ENCODE measurements at regions not wholly inside any gene's neighbourhood (a gene's known extent, or its start where the extent isn't known, plus 50 kb on each side); places are given as distances from the start of the nearest gene placed in this dataset.

GRCh38 chr15:56783857-56784661 lies 50.8 kb upstream of the ZNF280D start:
- no peak for DNase-seq
- Histone ChIP-seq H3K27me3 (no peaks in the 10 kb centered on the region), H3K36me3 (no peaks in the 10 kb centered on the region), H3K27ac (no peak overlapping the region), H3K4me3 (no peak overlapping the region), H3K9me3 (no peaks in the 10 kb centered on the region), H3K4me1 (no peaks in the 10 kb centered on the region)
- TF ChIP-seq, protein P1, sequence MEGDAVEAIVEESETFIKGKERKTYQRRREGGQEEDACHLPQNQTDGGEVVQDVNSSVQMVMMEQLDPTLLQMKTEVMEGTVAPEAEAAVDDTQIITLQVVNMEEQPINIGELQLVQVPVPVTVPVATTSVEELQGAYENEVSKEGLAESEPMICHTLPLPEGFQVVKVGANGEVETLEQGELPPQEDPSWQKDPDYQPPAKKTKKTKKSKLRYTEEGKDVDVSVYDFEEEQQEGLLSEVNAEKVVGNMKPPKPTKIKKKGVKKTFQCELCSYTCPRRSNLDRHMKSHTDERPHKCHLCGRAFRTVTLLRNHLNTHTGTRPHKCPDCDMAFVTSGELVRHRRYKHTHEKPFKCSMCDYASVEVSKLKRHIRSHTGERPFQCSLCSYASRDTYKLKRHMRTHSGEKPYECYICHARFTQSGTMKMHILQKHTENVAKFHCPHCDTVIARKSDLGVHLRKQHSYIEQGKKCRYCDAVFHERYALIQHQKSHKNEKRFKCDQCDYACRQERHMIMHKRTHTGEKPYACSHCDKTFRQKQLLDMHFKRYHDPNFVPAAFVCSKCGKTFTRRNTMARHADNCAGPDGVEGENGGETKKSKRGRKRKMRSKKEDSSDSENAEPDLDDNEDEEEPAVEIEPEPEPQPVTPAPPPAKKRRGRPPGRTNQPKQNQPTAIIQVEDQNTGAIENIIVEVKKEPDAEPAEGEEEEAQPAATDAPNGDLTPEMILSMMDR (IDR thresholded peaks at IDR 0.05) = no peak
- TF ChIP-seq POLR2A (IDR thresholded peaks at IDR 0.05) = no peak

- H3K27me3 ChIP-seq = no peaks in the 10 kb centered on the region
- no peaks in the 10 kb centered on the region for H3K9me3 ChIP-seq
- H3K4me1 ChIP-seq = no peaks in the 10 kb centered on the region
- H3K36me3 ChIP-seq = no peaks in the 10 kb centered on the region
- TF ChIP-seq POLR2A (IDR thresholded peaks at IDR 0.05) = no peak
- TF ChIP-seq, protein P1 (IDR thresholded peaks at IDR 0.05) = no peak
- H3K4me3 ChIP-seq = no peak overlapping the region
- no peak overlapping the region for H3K27ac ChIP-seq
- no peak for DNase-seq
Measured at GRCh38 chr15:56783156-56783856, 50.0 kb upstream of the ZNF280D start.

Small RNA genes in the stretch of these regions (small RNA-seq; reads per million reads assigned to genes)
- gene AC090517.1 = 0 reads per million in 2 donors
- 0 reads per million in 2 donors for gene AC090517.3
